ACHN (cell line): ENCODE measurements at regions not wholly inside any gene's neighbourhood (a gene's known extent, or its start where the extent isn't known, plus 50 kb on each side); places are given as distances from the start of the nearest gene placed in this dataset.

ENCODE experiments used
- DNase-seq: peaks from one replicate; pipeline ENCODE4 v3.0.0-alpha.2; 2015
- in situ Hi-C: cut with HindIII; loops from 2 replicates; pipeline ENCODE4 v1.10.0; 2017; ENCODE audit warnings: low sequenced_read_pairs, low pct_ligation_motif_present, low pct_unique_long_range_greater_than_20kb

GRCh38 chr14:71262441-71262840 lies 355.2 kb downstream of the PCNX1 start:
- no peak for DNase-seq
- in situ Hi-C loops = no loop called here

- in situ Hi-C loops = no loop called here
- DNase-seq = no peak
These were observed 357.0 kb downstream of the PCNX1 start for GRCh38 chr14:71264260-71264659.

- no peak for DNase-seq
- in situ Hi-C loops = no loop called here
These were observed 359.8 kb downstream of the PCNX1 start for GRCh38 chr14:71267007-71267513.

GRCh38 chr14:71267691-71268090 lies 360.4 kb downstream of the PCNX1 start:
- peak; percentile 2 for DNase-seq
- in situ Hi-C loops = no loop called here

- in situ Hi-C loops = no loop called here
- no peak for DNase-seq
These were observed 362.9 kb downstream of the PCNX1 start for GRCh38 chr14:71270111-71270510.

GRCh38 chr14:71271166-71271945 lies 364.1 kb downstream of the PCNX1 start:
- no peak for DNase-seq
- in situ Hi-C loops = no loop called here

- in situ Hi-C loops = no loop called here
- no peak for DNase-seq
These were observed 366.1 kb downstream of the PCNX1 start for GRCh38 chr14:71273366-71273765.

- no peak for DNase-seq
- in situ Hi-C loops = no loop called here
These were observed 376.8 kb downstream of the PCNX1 start for GRCh38 chr14:71284048-71284447.

GRCh38 chr14:71286126-71286525 lies 378.9 kb downstream of the PCNX1 start:
- no peak for DNase-seq
- in situ Hi-C loops = no loop called here

GRCh38 chr14:71287567-71287966 lies 380.3 kb downstream of the PCNX1 start:
- DNase-seq = no peak
- in situ Hi-C loops = no loop called here

- DNase-seq = no peak
- in situ Hi-C loops = no loop called here
These were observed 382.3 kb downstream of the PCNX1 start for GRCh38 chr14:71289536-71289935.

- DNase-seq = no peak
- in situ Hi-C loops = no loop called here
These were observed 383.0 kb downstream of the PCNX1 start for GRCh38 chr14:71290301-71290700.

- DNase-seq = peak; percentile 35
- in situ Hi-C loops = no loop called here
These were observed 383.8 kb downstream of the PCNX1 start for GRCh38 chr14:71290960-71291466.

- no peak for DNase-seq
- in situ Hi-C loops = no loop called here
These were observed 388.9 kb downstream of the PCNX1 start for GRCh38 chr14:71296184-71296583.

GRCh38 chr14:71300566-71301330 lies 393.5 kb downstream of the PCNX1 start:
- DNase-seq = no peak
- in situ Hi-C loops = no loop called here

GRCh38 chr14:71301611-71302010 lies 394.4 kb downstream of the PCNX1 start:
- no peak for DNase-seq
- in situ Hi-C loops = no loop called here

GRCh38 chr14:71304690-71305089 lies 397.4 kb downstream of the PCNX1 start:
- DNase-seq = no peak
- in situ Hi-C loops = no loop called here

- in situ Hi-C loops = no loop called here
- no peak for DNase-seq
These were observed 401.4 kb downstream of the PCNX1 start for GRCh38 chr14:71308671-71309070.

GRCh38 chr14:71309756-71310155 lies 402.5 kb downstream of the PCNX1 start:
- no peak for DNase-seq
- in situ Hi-C loops = no loop called here

- DNase-seq = no peak
- in situ Hi-C loops = no loop called here
These were observed 403.8 kb downstream of the PCNX1 start for GRCh38 chr14:71311061-71311460.
